ENCODE measurements at regions not wholly inside any gene's neighbourhood (a gene's known extent, or its start where the extent isn't known, plus 50 kb on each side); places are given as distances from the start of the nearest gene placed in this dataset.

DNA sequence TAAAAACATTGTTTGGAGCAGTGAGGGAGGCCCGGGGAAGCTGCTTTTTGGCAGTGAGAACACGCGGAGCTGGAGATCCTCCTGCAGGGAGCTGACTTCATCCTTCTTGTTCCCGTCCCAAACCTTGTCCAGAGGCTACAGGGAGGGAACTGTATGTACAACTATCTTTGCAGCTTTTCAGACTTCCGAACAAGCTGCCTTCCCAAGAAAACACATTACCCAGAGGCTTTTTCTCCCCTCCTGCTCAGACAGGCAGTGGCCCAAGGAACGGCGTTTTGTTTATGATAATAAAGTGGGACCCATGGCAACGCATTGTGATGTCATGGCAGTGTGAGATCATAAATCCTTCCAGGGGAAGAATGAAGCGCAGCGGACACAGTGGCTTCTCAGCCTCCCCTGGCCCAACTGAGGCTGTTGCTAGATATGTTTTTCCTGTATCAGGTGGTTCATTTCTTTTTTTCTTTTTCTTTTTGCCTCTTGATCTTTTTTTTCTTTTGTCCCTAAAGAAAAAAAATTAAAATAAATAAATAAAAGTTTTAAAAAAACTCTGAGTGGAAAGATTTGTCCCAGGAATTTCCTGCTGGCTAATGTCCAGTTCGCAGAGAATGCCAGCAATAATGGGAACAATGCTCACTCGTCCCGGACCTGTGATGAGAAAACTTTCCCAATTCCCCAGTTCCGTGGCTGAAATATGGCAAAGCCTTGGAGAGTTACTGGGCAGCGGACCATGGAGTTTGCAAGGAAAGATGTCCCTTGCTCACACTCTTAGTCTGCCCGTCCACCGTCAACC lies 103.4 kb upstream of the MAP1LC3B2 start:
- FAIRE-seq, result peak; percentile 96
- Histone ChIP-seq H3K9ac (ENCODE audit: control insufficient read depth, extremely low read depth, insufficient read depth, low read length) (peak overlapping the region; percentile 91), H3K4me3 (ENCODE audit: control insufficient read depth in 2 of 3, extremely low read depth in 1 of 3, insufficient read depth in 2 of 3, low read depth in 1 of 3, low read length in 3 of 3) (peak overlapping the region in 2 of 3 experiments; percentile 17 to 48), H3K27ac (ENCODE audit: control insufficient read depth, insufficient read depth, low read length) (peak overlapping the region; percentile 99), H3K9me3 (ENCODE audit: control insufficient read depth, low read depth, low read length) (no peaks in the 10 kb centered on the region), H3K36me3 (ENCODE audit: control insufficient read depth in 2 of 2, extremely low read depth in 1 of 2, insufficient read depth in 2 of 2, low read length in 2 of 2) (no peaks in the 10 kb centered on the region), H4K20me1 (ENCODE audit: control insufficient read depth, extremely low read depth, insufficient read depth, low read length) (no peaks in the 10 kb centered on the region), H3K4me2 (ENCODE audit: control insufficient read depth, extremely low read depth, insufficient read depth, low read depth, low read length) (peak overlapping the region; percentile 76), H3K27me3 (ENCODE audit: control insufficient read depth, extremely low read depth, insufficient read depth, low read length) (no peaks in the 10 kb centered on the region), H2AFZ (ENCODE audit: control insufficient read depth, low read length) (peak overlapping the region; percentile 31), H3K9me1 (ENCODE audit: control insufficient read depth, extremely low read depth, insufficient read depth, low read length) (no peaks in the 10 kb centered on the region), H3K79me2 (ENCODE audit: control insufficient read depth, insufficient read depth, low read length) (no peaks in the 10 kb centered on the region), H3K4me1 (ENCODE audit: control insufficient read depth, extremely low read depth, insufficient read depth, low read length) (peaks cover 32% of the 10 kb centered on the region)
- TF ChIP-seq EZH2 (IDR thresholded peaks at IDR 0.05; ENCODE audit: low read length), result no peak
- TF ChIP-seq, protein P1, sequence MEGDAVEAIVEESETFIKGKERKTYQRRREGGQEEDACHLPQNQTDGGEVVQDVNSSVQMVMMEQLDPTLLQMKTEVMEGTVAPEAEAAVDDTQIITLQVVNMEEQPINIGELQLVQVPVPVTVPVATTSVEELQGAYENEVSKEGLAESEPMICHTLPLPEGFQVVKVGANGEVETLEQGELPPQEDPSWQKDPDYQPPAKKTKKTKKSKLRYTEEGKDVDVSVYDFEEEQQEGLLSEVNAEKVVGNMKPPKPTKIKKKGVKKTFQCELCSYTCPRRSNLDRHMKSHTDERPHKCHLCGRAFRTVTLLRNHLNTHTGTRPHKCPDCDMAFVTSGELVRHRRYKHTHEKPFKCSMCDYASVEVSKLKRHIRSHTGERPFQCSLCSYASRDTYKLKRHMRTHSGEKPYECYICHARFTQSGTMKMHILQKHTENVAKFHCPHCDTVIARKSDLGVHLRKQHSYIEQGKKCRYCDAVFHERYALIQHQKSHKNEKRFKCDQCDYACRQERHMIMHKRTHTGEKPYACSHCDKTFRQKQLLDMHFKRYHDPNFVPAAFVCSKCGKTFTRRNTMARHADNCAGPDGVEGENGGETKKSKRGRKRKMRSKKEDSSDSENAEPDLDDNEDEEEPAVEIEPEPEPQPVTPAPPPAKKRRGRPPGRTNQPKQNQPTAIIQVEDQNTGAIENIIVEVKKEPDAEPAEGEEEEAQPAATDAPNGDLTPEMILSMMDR (optimal IDR thresholded peaks at IDR 0.05 in 1 of 3, IDR thresholded peaks at IDR 0.05 in 1 of 3, conservative IDR thresholded peaks at IDR 0.05 in 1 of 3; ENCODE audit: extremely low read depth in 1 of 3, insufficient read depth in 2 of 3, low read length in 3 of 3), result no peak
- dilution Hi-C loops (cut with MboI; ENCODE audit: extremely low pct_ligation_motif_present, low sequenced_read_pairs), result no loop called here
- DNase-seq (ENCODE audit: low read depth, low spot score), result peak; percentile 83

DNA sequence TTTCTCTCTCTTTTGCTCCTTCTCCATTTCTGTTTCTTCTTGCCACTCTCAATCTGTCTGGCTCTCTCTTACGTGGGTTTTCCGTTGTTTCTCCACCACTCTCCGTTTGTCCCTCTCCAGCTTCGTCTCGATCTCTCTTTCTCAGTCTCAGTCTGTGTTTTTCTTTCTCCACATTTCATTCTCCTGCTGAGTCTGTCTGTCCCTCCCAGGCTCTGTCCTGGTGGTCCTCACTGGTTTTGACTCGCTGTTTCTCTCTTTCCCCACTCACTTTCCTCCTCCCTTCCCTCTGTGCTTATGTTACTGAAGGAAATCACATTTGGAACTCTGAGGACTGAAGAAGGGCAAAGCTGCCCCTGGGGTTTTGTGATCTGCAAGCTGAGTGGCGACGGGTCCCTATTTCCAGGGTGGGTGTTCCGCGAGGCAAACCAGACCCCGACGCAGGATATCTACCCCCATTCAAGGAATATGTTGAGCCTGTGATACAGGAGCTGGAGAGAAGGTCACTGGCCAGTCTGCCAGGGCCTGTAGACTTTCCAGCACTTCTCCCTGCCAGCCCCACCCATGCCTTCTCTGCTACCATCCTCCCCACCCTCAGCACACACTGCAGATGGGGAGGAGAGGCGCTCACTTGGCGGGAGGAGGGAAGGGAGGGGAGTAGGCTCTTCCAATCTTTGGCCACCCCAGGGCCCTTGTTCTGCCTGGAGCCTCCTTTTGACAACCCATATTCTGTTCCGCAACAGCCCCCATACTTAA lies 102.7 kb upstream of the MAP1LC3B2 start:
- TF ChIP-seq, protein P1 (optimal IDR thresholded peaks at IDR 0.05 in 1 of 3, IDR thresholded peaks at IDR 0.05 in 1 of 3, conservative IDR thresholded peaks at IDR 0.05 in 1 of 3; ENCODE audit: extremely low read depth in 1 of 3, insufficient read depth in 2 of 3, low read length in 3 of 3), result no peak
- TF ChIP-seq EZH2 (IDR thresholded peaks at IDR 0.05; ENCODE audit: low read length), result no peak
- Histone ChIP-seq H3K79me2 (ENCODE audit: control insufficient read depth, insufficient read depth, low read length) (no peaks in the 10 kb centered on the region), H3K9me1 (ENCODE audit: control insufficient read depth, extremely low read depth, insufficient read depth, low read length) (no peaks in the 10 kb centered on the region), H3K36me3 (ENCODE audit: control insufficient read depth in 2 of 2, extremely low read depth in 1 of 2, insufficient read depth in 2 of 2, low read length in 2 of 2) (no peaks in the 10 kb centered on the region), H3K27ac (ENCODE audit: control insufficient read depth, insufficient read depth, low read length) (peak overlapping the region; percentile 99), H4K20me1 (ENCODE audit: control insufficient read depth, extremely low read depth, insufficient read depth, low read length) (no peaks in the 10 kb centered on the region), H3K4me2 (ENCODE audit: control insufficient read depth, extremely low read depth, insufficient read depth, low read depth, low read length) (peak overlapping the region; percentile 17), H3K9me3 (ENCODE audit: control insufficient read depth, low read depth, low read length) (no peaks in the 10 kb centered on the region), H2AFZ (ENCODE audit: control insufficient read depth, low read length) (peak overlapping the region; percentile 31), H3K9ac (ENCODE audit: control insufficient read depth, extremely low read depth, insufficient read depth, low read length) (peak overlapping the region; percentile 91), H3K27me3 (ENCODE audit: control insufficient read depth, extremely low read depth, insufficient read depth, low read length) (no peaks in the 10 kb centered on the region), H3K4me3 (ENCODE audit: control insufficient read depth in 2 of 3, extremely low read depth in 1 of 3, insufficient read depth in 2 of 3, low read depth in 1 of 3, low read length in 3 of 3) (no peak overlapping the region), H3K4me1 (ENCODE audit: control insufficient read depth, extremely low read depth, insufficient read depth, low read length) (peaks cover 32% of the 10 kb centered on the region)
- dilution Hi-C loops (cut with MboI; ENCODE audit: extremely low pct_ligation_motif_present, low sequenced_read_pairs), result no loop called here
- FAIRE-seq, result no peak
- no peak for DNase-seq (ENCODE audit: low read depth, low spot score)
